IPS DF 6.9 (cell line): ENCODE measurements at regions not wholly inside any gene's neighbourhood (a gene's known extent, or its start where the extent isn't known, plus 50 kb on each side); places are given as distances from the start of the nearest gene placed in this dataset.
"Not testable (repeated sequence)": the region's sequence is repeated elsewhere in the genome, so short reads cannot be mapped to it uniquely, and the experiment has no call there.

Experiments used
- DNase-seq: peaks from one replicate; pipeline ENCODE4 v3.0.0-alpha.2; 2013; ENCODE audit warnings: low read depth, low spot score
- H3K27ac ChIP-seq: one replicate; pipeline ENCODE4 v1.5.1; 2013; ENCODE audit warnings: low read length, control low read depth
- H3K27me3 ChIP-seq: 2 replicates; pipeline ENCODE4 v1.6.1; 2013; ENCODE audit warnings: mild to moderate bottlenecking, low read length; ENCODE audit not compliant: control insufficient read depth, insufficient read depth
- H3K36me3 ChIP-seq: 2 replicates; pipeline ENCODE4 v1.6.1; 2013; ENCODE audit warnings: low read length; ENCODE audit not compliant: control insufficient read depth, insufficient read depth
- H3K4me1 ChIP-seq: 2 replicates; pipeline ENCODE4 v1.6.1; 2013; ENCODE audit warnings: low read length; ENCODE audit not compliant: control insufficient read depth, insufficient read depth
- H3K4me3 ChIP-seq: 2 replicates; pipeline ENCODE4 v1.5.1; 2013; ENCODE audit warnings: mild to moderate bottlenecking, low read length
- H3K9me3 ChIP-seq: 2 replicates; pipeline ENCODE4 v1.6.1; 2013; ENCODE audit warnings: low read length, inconsistent platforms; ENCODE audit not compliant: control insufficient read depth, insufficient read depth
- WGBS: extraction: QIAGEN DNeasy Blood & Tissue Kit; methylation state at CpG from one replicate; pipeline ENCODE4 v1.1.7; 2013; ENCODE audit warnings: mixed read lengths, missing lambda C conversion rate; ENCODE audit not compliant: insufficient read length, insufficient coverage; 5-methylcytosine and 5-hydroxymethylcytosine counted together

DNA sequence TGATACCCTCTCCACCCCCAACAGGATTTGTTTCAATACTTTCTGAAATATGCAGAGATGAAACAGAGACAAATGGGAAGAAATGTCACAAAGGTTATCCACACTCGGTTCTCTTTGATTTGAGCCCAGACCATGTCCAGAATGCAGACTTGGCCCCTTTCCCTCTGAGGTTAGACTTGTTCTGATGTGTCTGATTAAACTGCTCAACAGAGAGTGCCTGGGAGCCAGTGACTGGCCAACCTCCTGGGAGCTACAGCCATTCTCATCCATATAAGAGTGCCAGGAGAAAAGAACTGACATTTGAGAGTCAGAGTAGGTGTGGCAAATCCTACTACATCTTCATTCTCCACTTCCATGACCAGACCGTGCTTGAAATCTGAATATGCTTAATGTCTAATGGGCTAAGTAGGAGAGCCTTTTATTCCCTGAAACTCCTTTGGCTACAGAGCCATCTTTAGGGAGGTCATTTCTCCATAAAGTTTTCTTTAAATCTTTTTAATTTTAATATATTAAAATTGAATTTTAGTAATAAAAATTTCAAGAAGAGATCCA lies 201.4 kb downstream of the BLID start:
- Histone ChIP-seq H3K9me3 (no peaks in the 10 kb centered on the region), H3K4me1 (no peaks in the 10 kb centered on the region), H3K27ac (no peak overlapping the region), H3K27me3 (no peaks in the 10 kb centered on the region), H3K36me3 (no peaks in the 10 kb centered on the region), H3K4me3 (no peak overlapping the region)
- no peak for DNase-seq
- WGBS: no CpG with 5 or more reads among the region's 2 CpGs

- no peak for DNase-seq
- Histone ChIP-seq H3K4me3 (no peak overlapping the region), H3K4me1 (no peaks in the 10 kb centered on the region), H3K27me3 (no peaks in the 10 kb centered on the region), H3K27ac (no peak overlapping the region), H3K36me3 (no peaks in the 10 kb centered on the region), H3K9me3 (no peaks in the 10 kb centered on the region)
- WGBS: no CpG with 5 or more reads among the region's 2 CpGs
Measured at GRCh38 chr11:121909596-121909995, 206.4 kb downstream of the BLID start.

GRCh38 chr11:121907379-121907778 lies 208.6 kb downstream of the BLID start:
- no CpG with 5 or more reads among the region's 2 CpGs for WGBS
- H3K27me3 ChIP-seq: no peaks in the 10 kb centered on the region

GRCh38 chr11:121904148-121904547 lies 211.9 kb downstream of the BLID start:
- no peak overlapping the region for H3K27ac ChIP-seq
- no peak for DNase-seq
- H3K27me3 ChIP-seq: no peaks in the 10 kb centered on the region
- H3K9me3 ChIP-seq: no peaks in the 10 kb centered on the region
- H3K4me1 ChIP-seq: no peaks in the 10 kb centered on the region
- H3K36me3 ChIP-seq: no peaks in the 10 kb centered on the region
- no CpG with 5 or more reads among the region's 6 CpGs for WGBS
- no peak overlapping the region for H3K4me3 ChIP-seq

More at GRCh38 chr11:121907379-121907778, 208.6 kb downstream of the BLID start:
- no peak overlapping the region for H3K4me3 ChIP-seq
- no peak for DNase-seq
- no peaks in the 10 kb centered on the region for H3K9me3 ChIP-seq
- H3K27ac ChIP-seq: no peak overlapping the region
- H3K4me1 ChIP-seq: no peaks in the 10 kb centered on the region
- no peaks in the 10 kb centered on the region for H3K36me3 ChIP-seq

GRCh38 chr11:121901886-121902285 lies 214.1 kb downstream of the BLID start:
- no peaks in the 10 kb centered on the region for H3K4me1 ChIP-seq
- no CpG with 5 or more reads among the region's 4 CpGs for WGBS
- no peak overlapping the region for H3K27ac ChIP-seq
- H3K9me3 ChIP-seq: no peaks in the 10 kb centered on the region
- no peak for DNase-seq
- H3K4me3 ChIP-seq: no peak overlapping the region
- no peaks in the 10 kb centered on the region for H3K27me3 ChIP-seq
- H3K36me3 ChIP-seq: no peaks in the 10 kb centered on the region

DNA sequence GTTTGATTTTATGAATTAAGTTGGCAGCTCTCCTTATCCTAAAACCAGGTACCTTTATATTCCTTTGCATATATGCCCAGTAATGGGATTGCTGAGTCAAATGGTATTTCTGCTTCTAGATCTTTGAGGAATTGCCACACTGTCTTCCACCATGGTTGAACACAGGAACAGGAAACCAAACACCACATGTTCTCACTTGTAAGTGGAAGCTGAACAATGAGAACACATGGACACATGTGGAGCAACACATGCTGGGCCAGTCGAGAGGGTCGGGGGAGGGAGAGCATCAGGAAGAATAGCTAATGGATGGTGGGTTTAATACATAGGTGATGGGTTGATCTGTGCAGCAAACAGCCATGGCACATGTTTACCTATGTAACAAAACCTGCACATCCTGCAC lies 214.6 kb downstream of the BLID start:
- H3K4me3 ChIP-seq, H3K27me3 ChIP-seq, H3K36me3 ChIP-seq, H3K27ac ChIP-seq, H3K9me3 ChIP-seq, H3K4me1 ChIP-seq, DNase-seq: not testable (repeated sequence)
- no CpG with 5 or more reads among the region's 2 CpGs for WGBS

GRCh38 chr11:121899520-121899919 lies 216.5 kb downstream of the BLID start:
- no peaks in the 10 kb centered on the region for H3K4me1 ChIP-seq
- DNase-seq: no peak
- WGBS: no CpG with 5 or more reads among the region's 4 CpGs
- no peaks in the 10 kb centered on the region for H3K27me3 ChIP-seq
- H3K36me3 ChIP-seq: no peaks in the 10 kb centered on the region
- no peak overlapping the region for H3K4me3 ChIP-seq
- H3K9me3 ChIP-seq: no peaks in the 10 kb centered on the region
- H3K27ac ChIP-seq: no peak overlapping the region

- H3K9me3 ChIP-seq: no peaks in the 10 kb centered on the region
- no peak overlapping the region for H3K27ac ChIP-seq
- H3K4me1 ChIP-seq: no peaks in the 10 kb centered on the region
- 100% methylated on average over 3 of the region's 7 CpGs for WGBS
- H3K27me3 ChIP-seq: no peaks in the 10 kb centered on the region
- H3K36me3 ChIP-seq: no peaks in the 10 kb centered on the region
- H3K4me3 ChIP-seq: no peak overlapping the region
- DNase-seq: no peak
Measured at GRCh38 chr11:121898903-121899302, 217.1 kb downstream of the BLID start.

- no CpG with 5 or more reads among the region's 1 CpG for WGBS
- Histone ChIP-seq H3K4me3 (no peak overlapping the region), H3K27ac (no peak overlapping the region), H3K9me3 (no peaks in the 10 kb centered on the region), H3K27me3 (no peaks in the 10 kb centered on the region), H3K36me3 (no peaks in the 10 kb centered on the region), H3K4me1 (no peaks in the 10 kb centered on the region; the same call in 1 of the 2 replicates)
- DNase-seq: no peak
Measured at GRCh38 chr11:121895919-121896318, 220.1 kb downstream of the BLID start.

DNA sequence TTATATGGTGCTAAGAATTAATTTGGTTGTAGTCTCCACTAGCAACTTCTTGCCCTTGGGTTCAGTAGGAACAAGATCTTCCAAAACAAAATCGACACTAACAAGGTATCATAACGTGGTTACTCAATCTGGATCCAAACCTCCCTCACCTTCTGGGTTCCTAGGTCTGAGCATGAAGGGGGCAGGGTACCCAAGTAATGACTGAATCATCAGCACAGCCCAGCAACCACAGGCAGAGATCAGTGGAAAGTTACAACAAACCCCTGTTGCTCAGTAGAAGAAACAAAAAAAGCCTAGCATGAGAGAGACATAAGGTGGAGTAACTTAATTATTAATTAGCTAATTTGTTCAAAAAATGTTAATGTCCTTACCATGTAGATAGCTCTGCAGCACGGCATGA lies 221.4 kb downstream of the BLID start:
- no peak overlapping the region for H3K27ac ChIP-seq

DNA sequence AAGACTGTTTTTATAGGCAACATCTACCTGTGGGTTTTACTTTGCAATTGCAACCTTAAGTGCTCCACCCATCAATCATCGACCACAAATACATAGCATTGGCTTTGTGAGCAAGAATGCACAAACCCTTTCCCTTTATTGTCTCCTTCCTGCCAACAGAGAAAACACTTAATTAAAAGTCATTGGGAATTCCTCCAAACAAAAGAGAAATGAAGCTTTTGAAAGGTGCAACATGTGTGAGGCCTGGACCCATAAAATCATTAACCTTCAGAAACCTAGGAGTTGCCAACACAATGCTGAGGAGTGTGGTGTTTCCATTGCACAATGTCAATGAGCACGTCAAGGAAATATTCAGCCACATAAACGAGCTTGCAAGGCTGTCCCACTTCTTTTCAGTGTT lies 223.2 kb downstream of the BLID start:
- no peaks in the 10 kb centered on the region for H3K27me3 ChIP-seq
- no peaks in the 10 kb centered on the region; the same call in 1 of the 2 replicates for H3K9me3 ChIP-seq
- no peak overlapping the region for H3K27ac ChIP-seq
- WGBS: no CpG with 5 or more reads among the region's 3 CpGs
- H3K4me1 ChIP-seq: no peaks in the 10 kb centered on the region; the same call in 1 of the 2 replicates
- DNase-seq: no peak
- no peak overlapping the region for H3K4me3 ChIP-seq
- H3K36me3 ChIP-seq: no peaks in the 10 kb centered on the region

More for the DNA sequence above, 221.4 kb downstream of the BLID start:
- no peaks in the 10 kb centered on the region for H3K9me3 ChIP-seq
- no peaks in the 10 kb centered on the region for H3K27me3 ChIP-seq
- H3K4me3 ChIP-seq: no peak overlapping the region
- no peaks in the 10 kb centered on the region; the same call in 1 of the 2 replicates for H3K4me1 ChIP-seq
- WGBS: no CpG with 5 or more reads among the region's 3 CpGs
- H3K36me3 ChIP-seq: no peaks in the 10 kb centered on the region
- no peak for DNase-seq
